ENCODE measurements at regions not wholly inside any gene's neighbourhood (a gene's known extent, or its start where the extent isn't known, plus 50 kb on each side); places are given as distances from the start of the nearest gene placed in this dataset. TPM values are rescaled to one million over a fixed set of nuclear protein-coding genes. Genes with fewer than 3 reads are reported as not detected.

DNA sequence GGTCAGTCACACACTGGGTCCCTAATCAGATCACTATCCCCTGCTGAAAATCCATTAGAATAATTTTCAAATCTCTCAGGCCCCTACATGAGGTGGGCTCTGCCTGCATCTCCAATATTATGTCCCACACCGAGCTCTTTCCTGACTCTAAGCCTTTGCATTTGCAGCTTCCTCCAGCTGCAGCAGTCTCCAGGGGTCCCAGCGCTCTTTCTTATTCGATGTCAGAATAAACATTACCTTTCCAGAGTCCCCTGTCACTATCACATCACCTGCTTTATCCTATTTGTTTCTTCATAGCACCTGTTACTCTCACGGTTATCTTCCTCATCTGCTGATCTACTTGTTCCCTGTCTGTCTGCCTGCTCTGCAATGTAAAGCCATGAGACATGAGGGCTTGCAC is 57.3 kb upstream of the MON1B start:
- no peak for ATAC-seq
- H3K4me3 ChIP-seq (ENCODE audit: low read length) = no peak overlapping the region
- no TSS peak for BruUV-seq (replicated peaks)
- DNase-seq = no peak
- intact Hi-C loops (cut with micrococcal nuclease) = no loop called here
- no peaks in the 10 kb centered on the region for H3K27me3 ChIP-seq (ENCODE audit: low read length)
- no peaks in the 10 kb centered on the region for H3K79me2 ChIP-seq (ENCODE audit: low read length)
- TF ChIP-seq EZH2phosphoT487 (IDR thresholded peaks at IDR 0.05; ENCODE audit: borderline replicate concordance, low read length) (no peak), EZH2 (IDR thresholded peaks at IDR 0.05; ENCODE audit: low read length, unreplicated experiment) (no peak)
- TF ChIP-seq, protein P1, sequence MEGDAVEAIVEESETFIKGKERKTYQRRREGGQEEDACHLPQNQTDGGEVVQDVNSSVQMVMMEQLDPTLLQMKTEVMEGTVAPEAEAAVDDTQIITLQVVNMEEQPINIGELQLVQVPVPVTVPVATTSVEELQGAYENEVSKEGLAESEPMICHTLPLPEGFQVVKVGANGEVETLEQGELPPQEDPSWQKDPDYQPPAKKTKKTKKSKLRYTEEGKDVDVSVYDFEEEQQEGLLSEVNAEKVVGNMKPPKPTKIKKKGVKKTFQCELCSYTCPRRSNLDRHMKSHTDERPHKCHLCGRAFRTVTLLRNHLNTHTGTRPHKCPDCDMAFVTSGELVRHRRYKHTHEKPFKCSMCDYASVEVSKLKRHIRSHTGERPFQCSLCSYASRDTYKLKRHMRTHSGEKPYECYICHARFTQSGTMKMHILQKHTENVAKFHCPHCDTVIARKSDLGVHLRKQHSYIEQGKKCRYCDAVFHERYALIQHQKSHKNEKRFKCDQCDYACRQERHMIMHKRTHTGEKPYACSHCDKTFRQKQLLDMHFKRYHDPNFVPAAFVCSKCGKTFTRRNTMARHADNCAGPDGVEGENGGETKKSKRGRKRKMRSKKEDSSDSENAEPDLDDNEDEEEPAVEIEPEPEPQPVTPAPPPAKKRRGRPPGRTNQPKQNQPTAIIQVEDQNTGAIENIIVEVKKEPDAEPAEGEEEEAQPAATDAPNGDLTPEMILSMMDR (conservative IDR thresholded peaks at IDR 0.05; ENCODE audit: low read depth, low read length) = no peak
- ChIA-PET CTCF (no interaction called here), POLR2A (ENCODE audit: unreplicated experiment) (no interaction called here)
- H2AFZ ChIP-seq (ENCODE audit: low read length) = no peak overlapping the region
- H3K9me3 ChIP-seq (ENCODE audit: low read length) = no peaks in the 10 kb centered on the region
- no peaks in the 10 kb centered on the region for H3K9me2 ChIP-seq (replicated peaks; ENCODE audit: low read length)
- no peak overlapping the region for H3K27ac ChIP-seq (ENCODE audit: low read length)
- H3K4me1 ChIP-seq (ENCODE audit: insufficient read depth, low read length) = no peaks in the 10 kb centered on the region
- no peak overlapping the region for H3K9ac ChIP-seq (ENCODE audit: low read length)
- no peaks in the 10 kb centered on the region for H3F3A ChIP-seq (ENCODE audit: low read length, unreplicated experiment)
- no peak overlapping the region for H3K4me2 ChIP-seq (ENCODE audit: low read length)
- H4K20me1 ChIP-seq (ENCODE audit: low read length) = no peaks in the 10 kb centered on the region
- no peaks in the 10 kb centered on the region for H3K36me3 ChIP-seq (ENCODE audit: low read depth, low read length)

DNA sequence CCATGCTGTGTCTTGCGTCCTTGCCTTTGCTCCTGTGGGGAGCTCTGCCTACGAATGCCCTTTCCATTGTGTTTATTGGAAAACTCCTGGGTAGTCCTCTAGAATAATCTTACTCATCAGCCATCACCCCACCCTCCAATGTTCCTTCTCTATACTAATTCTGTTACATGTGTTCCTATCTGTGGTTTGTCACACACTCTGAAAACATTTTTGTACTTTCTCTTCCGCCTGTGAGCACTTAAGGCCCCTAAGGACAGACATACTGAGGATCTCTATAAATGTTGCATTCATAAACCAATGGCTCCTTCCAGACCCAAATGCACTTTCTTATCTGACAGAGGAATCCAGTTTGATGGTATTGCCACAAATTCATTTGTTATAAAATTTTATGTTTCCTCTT is 53.9 kb upstream of the MON1B start:
- no peaks in the 10 kb centered on the region for H3K9me3 ChIP-seq (ENCODE audit: low read length)
- no peaks in the 10 kb centered on the region for H3K79me2 ChIP-seq (ENCODE audit: low read length)
- TF ChIP-seq, protein P1 (conservative IDR thresholded peaks at IDR 0.05; ENCODE audit: low read depth, low read length) = no peak
- H4K20me1 ChIP-seq (ENCODE audit: low read length) = no peaks in the 10 kb centered on the region
- H3K9ac ChIP-seq (ENCODE audit: low read length) = no peak overlapping the region
- POLR2A ChIA-PET (ENCODE audit: unreplicated experiment) = no interaction called here
- no peaks in the 10 kb centered on the region for H3K9me2 ChIP-seq (replicated peaks; ENCODE audit: low read length)
- H2AFZ ChIP-seq (ENCODE audit: low read length) = no peak overlapping the region
- H3F3A ChIP-seq (ENCODE audit: low read length, unreplicated experiment) = no peaks in the 10 kb centered on the region
- no peaks in the 10 kb centered on the region; the same call in 1 of the 2 replicates for H3K27me3 ChIP-seq (ENCODE audit: low read length)
- no peaks in the 10 kb centered on the region for H3K36me3 ChIP-seq (ENCODE audit: low read depth, low read length)
- no peak overlapping the region for H3K27ac ChIP-seq (ENCODE audit: low read length)
- BruUV-seq (replicated peaks) = no TSS peak
- H3K4me2 ChIP-seq (ENCODE audit: low read length) = no peak overlapping the region
- ATAC-seq (no peak), DNase-seq (no peak)
- H3K4me1 ChIP-seq (ENCODE audit: insufficient read depth, low read length) = no peaks in the 10 kb centered on the region
- intact Hi-C loops (cut with micrococcal nuclease) = no loop called here
- no peak overlapping the region for H3K4me3 ChIP-seq (ENCODE audit: low read length)
- CTCF ChIA-PET = no interaction called here

Small RNA genes in the stretch of these regions (microRNA-seq; reads per million reads assigned to microRNA genes)
- not detected for gene MIR4719 (ENCODE audit: unreplicated experiment)
